Panc1 (cell line): ENCODE measurements at regions not wholly inside any gene's neighbourhood (a gene's known extent, or its start where the extent isn't known, plus 50 kb on each side); places are given as distances from the start of the nearest gene placed in this dataset.

Experiments
- ATAC-seq: fragments of 200-7000 bp; cut with Tn5 transposase; 2 replicates; pipeline ENCODE4 v1.9.1; 2020; ENCODE audit warnings: mild to moderate bottlenecking, moderate library complexity
- BruUV-seq: library from RNA; stranded (reverse); fragments of 400-500 nt; replicated peaks from 2 replicates; lab custom pipeline; 2021; lab: Mats Ljungman, UMichigan
- CTCF ChIA-PET: fragments of 300-600 bp; sonication (Branson Sonifier 250); formaldehyde crosslinking; loops from one replicate; lab custom pipeline; 2022; ENCODE audit warnings: antibody characterized with exemption; lab: Charles Lee
- POLR2A ChIA-PET: fragments of 300-600 bp; sonication (Branson Sonifier 250); formaldehyde crosslinking; loops from one replicate; lab custom pipeline; 2022; ENCODE audit warnings: antibody characterized with exemption; lab: Charles Lee
- DNase-seq: peaks from one replicate; pipeline ENCODE4 v3.0.0-alpha.2; 2010; ENCODE audit warnings: low read depth, low spot score
- H3K27ac ChIP-seq: 2 replicates; pipeline ENCODE4 v1.5.1; 2011; ENCODE audit warnings: mild to moderate bottlenecking, low read length, inconsistent platforms
- H3K27me3 ChIP-seq: fragments of 200-500 bp; sonication (Bioruptor generic); 2 replicates; pipeline ENCODE4 v1.6.0; 2014; ENCODE audit warnings: low read length, inconsistent platforms; ENCODE audit not compliant: control insufficient read depth, insufficient read depth
- H3K36me3 ChIP-seq: fragments of 200-500 bp; sonication (Bioruptor generic); 2 replicates; pipeline ENCODE4 v1.5.1; 2014; ENCODE audit warnings: inconsistent platforms, mild to moderate bottlenecking, low read length, moderate library complexity; ENCODE audit not compliant: control insufficient read depth, insufficient read depth
- H3K4me1 ChIP-seq: 2 replicates; pipeline ENCODE4 v1.5.1; 2011; ENCODE audit warnings: inconsistent platforms, mild to moderate bottlenecking, low read length, moderate library complexity; ENCODE audit not compliant: control insufficient read depth, insufficient read depth
- H3K4me3 ChIP-seq, 2 experiments: 2 replicates each; pipeline ENCODE4 v1.5.1; 2011 to 2012; ENCODE audit warnings: low read depth in 2 of 2, low read length in 2 of 2, mild to moderate bottlenecking in 2 of 2, inconsistent platforms in 1 of 2, moderate library complexity in 1 of 2
- H3K9me3 ChIP-seq: fragments of 200-500 bp; sonication (Bioruptor generic); 2 replicates; pipeline ENCODE4 v1.5.1; 2014; ENCODE audit warnings: low read depth, mild to moderate bottlenecking, inconsistent platforms, low read length, moderate library complexity; ENCODE audit not compliant: control insufficient read depth, insufficient read depth
- POLR2AphosphoS5 ChIP-seq: IDR thresholded peaks from 2 replicates; pipeline ENCODE4 v1.6.1; 2012; ENCODE audit warnings: mild to moderate bottlenecking, low read depth, low read length, moderate library complexity
- SIN3A ChIP-seq: IDR thresholded peaks from 2 replicates; pipeline ENCODE4 v1.6.1; 2012; ENCODE audit warnings: low read depth, mild to moderate bottlenecking, low read length, moderate library complexity, borderline replicate concordance; ENCODE audit not compliant: insufficient read depth
- TCF7L2 ChIP-seq: IDR thresholded peaks from 2 replicates; pipeline ENCODE4 v1.6.1; 2011; ENCODE audit warnings: mild to moderate bottlenecking, low read depth, low read length, inconsistent platforms
- in situ Hi-C: cut with HindIII; loops from 2 replicates; pipeline ENCODE4 v1.10.0; 2016; ENCODE audit warnings: low sequenced_read_pairs, low pct_unique_long_range_greater_than_20kb
- intact Hi-C: fragments of 100-400 bp; cut with micrococcal nuclease; formaldehyde crosslinking; loops from one replicate; pipeline ENCODE4 v1.10.0; 2022; ENCODE audit not compliant: unreplicated experiment
- TF ChIP-seq, protein P1 (sequence below): fragments of 450-650 bp; IDR thresholded peaks from 2 replicates; pipeline ENCODE4 v1.5.1; 2017; ENCODE audit warnings: mild to moderate bottlenecking
- TF ChIP-seq, protein P2 (sequence below), 2 experiments: IDR thresholded peaks; 2 replicates each; pipeline ENCODE4 v1.6.1; 2011 to 2012; ENCODE audit warnings: low read depth in 2 of 2, control low read depth in 1 of 2, low read length in 1 of 2, mild to moderate bottlenecking in 1 of 2, moderate library complexity in 1 of 2; ENCODE audit not compliant: insufficient read depth in 1 of 2

- in situ Hi-C loops, result no loop called here
- no TSS peak for BruUV-seq
- POLR2A ChIA-PET, result no interaction called here
Observed at GRCh38 chr6:71649915-71650314, 236.4 kb upstream of the RIMS1 start.

DNA sequence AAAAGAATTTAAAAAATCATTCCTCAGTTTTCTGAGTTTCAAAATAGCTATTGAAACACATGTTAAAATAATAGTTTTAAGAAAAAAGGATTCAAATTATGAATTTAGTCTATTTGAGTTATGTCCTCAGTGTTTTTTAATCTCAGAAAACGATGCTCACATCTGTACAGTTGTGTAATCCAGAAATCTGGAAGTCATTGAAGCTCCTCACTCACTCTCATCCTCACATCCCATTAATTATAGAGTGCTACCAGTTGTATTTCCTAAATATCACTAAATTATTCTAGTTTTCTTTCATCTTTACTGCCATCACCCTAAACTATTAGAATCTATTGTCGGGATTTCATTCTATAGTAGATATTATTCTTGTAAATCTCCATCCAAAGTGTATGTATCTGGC lies 234.7 kb upstream of the RIMS1 start:
- no peaks in the 10 kb centered on the region for H3K36me3 ChIP-seq
- DNase-seq (no peak), ATAC-seq (no peak)
- ChIA-PET CTCF (no interaction called here), POLR2A (no interaction called here)
- in situ Hi-C loops, result no loop called here
- TF ChIP-seq, protein P1, sequence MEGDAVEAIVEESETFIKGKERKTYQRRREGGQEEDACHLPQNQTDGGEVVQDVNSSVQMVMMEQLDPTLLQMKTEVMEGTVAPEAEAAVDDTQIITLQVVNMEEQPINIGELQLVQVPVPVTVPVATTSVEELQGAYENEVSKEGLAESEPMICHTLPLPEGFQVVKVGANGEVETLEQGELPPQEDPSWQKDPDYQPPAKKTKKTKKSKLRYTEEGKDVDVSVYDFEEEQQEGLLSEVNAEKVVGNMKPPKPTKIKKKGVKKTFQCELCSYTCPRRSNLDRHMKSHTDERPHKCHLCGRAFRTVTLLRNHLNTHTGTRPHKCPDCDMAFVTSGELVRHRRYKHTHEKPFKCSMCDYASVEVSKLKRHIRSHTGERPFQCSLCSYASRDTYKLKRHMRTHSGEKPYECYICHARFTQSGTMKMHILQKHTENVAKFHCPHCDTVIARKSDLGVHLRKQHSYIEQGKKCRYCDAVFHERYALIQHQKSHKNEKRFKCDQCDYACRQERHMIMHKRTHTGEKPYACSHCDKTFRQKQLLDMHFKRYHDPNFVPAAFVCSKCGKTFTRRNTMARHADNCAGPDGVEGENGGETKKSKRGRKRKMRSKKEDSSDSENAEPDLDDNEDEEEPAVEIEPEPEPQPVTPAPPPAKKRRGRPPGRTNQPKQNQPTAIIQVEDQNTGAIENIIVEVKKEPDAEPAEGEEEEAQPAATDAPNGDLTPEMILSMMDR, result no peak
- TF ChIP-seq, protein P2, sequence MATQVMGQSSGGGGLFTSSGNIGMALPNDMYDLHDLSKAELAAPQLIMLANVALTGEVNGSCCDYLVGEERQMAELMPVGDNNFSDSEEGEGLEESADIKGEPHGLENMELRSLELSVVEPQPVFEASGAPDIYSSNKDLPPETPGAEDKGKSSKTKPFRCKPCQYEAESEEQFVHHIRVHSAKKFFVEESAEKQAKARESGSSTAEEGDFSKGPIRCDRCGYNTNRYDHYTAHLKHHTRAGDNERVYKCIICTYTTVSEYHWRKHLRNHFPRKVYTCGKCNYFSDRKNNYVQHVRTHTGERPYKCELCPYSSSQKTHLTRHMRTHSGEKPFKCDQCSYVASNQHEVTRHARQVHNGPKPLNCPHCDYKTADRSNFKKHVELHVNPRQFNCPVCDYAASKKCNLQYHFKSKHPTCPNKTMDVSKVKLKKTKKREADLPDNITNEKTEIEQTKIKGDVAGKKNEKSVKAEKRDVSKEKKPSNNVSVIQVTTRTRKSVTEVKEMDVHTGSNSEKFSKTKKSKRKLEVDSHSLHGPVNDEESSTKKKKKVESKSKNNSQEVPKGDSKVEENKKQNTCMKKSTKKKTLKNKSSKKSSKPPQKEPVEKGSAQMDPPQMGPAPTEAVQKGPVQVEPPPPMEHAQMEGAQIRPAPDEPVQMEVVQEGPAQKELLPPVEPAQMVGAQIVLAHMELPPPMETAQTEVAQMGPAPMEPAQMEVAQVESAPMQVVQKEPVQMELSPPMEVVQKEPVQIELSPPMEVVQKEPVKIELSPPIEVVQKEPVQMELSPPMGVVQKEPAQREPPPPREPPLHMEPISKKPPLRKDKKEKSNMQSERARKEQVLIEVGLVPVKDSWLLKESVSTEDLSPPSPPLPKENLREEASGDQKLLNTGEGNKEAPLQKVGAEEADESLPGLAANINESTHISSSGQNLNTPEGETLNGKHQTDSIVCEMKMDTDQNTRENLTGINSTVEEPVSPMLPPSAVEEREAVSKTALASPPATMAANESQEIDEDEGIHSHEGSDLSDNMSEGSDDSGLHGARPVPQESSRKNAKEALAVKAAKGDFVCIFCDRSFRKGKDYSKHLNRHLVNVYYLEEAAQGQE (IDR thresholded peaks at IDR 0.05; ENCODE audit: insufficient read depth in 1 of 2, low read depth in 2 of 2, low read length in 1 of 2), result no peak
- TF ChIP-seq TCF7L2 (no peak), SIN3A (no peak), POLR2AphosphoS5 (no peak)
- H3K27me3 ChIP-seq, result peaks cover 6% of the 10 kb centered on the region; the same call in 1 of the 2 replicates
- H3K4me3 ChIP-seq, result no peak overlapping the region
- BruUV-seq, result no TSS peak
- H3K4me1 ChIP-seq, result no peaks in the 10 kb centered on the region
- intact Hi-C loops, result no loop called here
- no peak overlapping the region for H3K27ac ChIP-seq
- H3K9me3 ChIP-seq, result no peaks in the 10 kb centered on the region

More at GRCh38 chr6:71649915-71650314, 236.4 kb upstream of the RIMS1 start:
- TF ChIP-seq TCF7L2 (no peak), POLR2AphosphoS5 (no peak), SIN3A (no peak)
- TF ChIP-seq, protein P2 (IDR thresholded peaks at IDR 0.05; ENCODE audit: insufficient read depth in 1 of 2, low read depth in 2 of 2, low read length in 1 of 2), result no peak
- TF ChIP-seq, protein P1, result no peak
- H3K27me3 ChIP-seq, result peaks cover 6% of the 10 kb centered on the region; the same call in 1 of the 2 replicates
- H3K9me3 ChIP-seq, result no peaks in the 10 kb centered on the region
- CTCF ChIA-PET, result no interaction called here
- no peaks in the 10 kb centered on the region for H3K4me1 ChIP-seq
- no peak overlapping the region for H3K27ac ChIP-seq
- H3K4me3 ChIP-seq, result no peak overlapping the region
- H3K36me3 ChIP-seq, result no peaks in the 10 kb centered on the region
- ATAC-seq (no peak), DNase-seq (no peak)
- intact Hi-C loops, result no loop called here
